Ovary (tissue), 7 donors: ENCODE measurements at regions not wholly inside any gene's neighbourhood (a gene's known extent, or its start where the extent isn't known, plus 50 kb on each side); places are given as distances from the start of the nearest gene placed in this dataset.

Source experiments
- DNase-seq, 5 donors: peaks; one replicate each; pipeline ENCODE4 v3.0.0-alpha.2; 2019 to 2020
- H3K27ac ChIP-seq, 2 donors: fragments of 200-600 bp; one replicate each; pipeline versions ENCODE4 v1.5.1 to v1.8.0; 2019 to 2022
- H3K27me3 ChIP-seq: fragments of 200-600 bp; one replicate; pipeline ENCODE4 v1.8.0; 2022
- H3K36me3 ChIP-seq: fragments of 200-600 bp; sonication (generic); one replicate; pipeline ENCODE4 v1.5.1; 2019
- H3K4me1 ChIP-seq: one replicate; pipeline ENCODE4 v1.8.1; 2013; ENCODE audit warnings: mild to moderate bottlenecking, moderate library complexity; ENCODE audit not compliant: insufficient read depth
- H3K4me3 ChIP-seq: fragments of 200-600 bp; sonication (generic); one replicate; pipeline ENCODE4 v1.5.1; 2017
- H3K9me3 ChIP-seq, 2 donors: fragments of 200-600 bp in 1 of 2; sonication (generic) in 1 of 2; one replicate each; pipeline versions ENCODE4 v1.5.1 to v1.8.1; 2013 to 2019; ENCODE audit warnings: mild to moderate bottlenecking in 1 of 2, moderate library complexity in 1 of 2
- CTCF ChIP-seq, 3 donors: fragments of 450-650 bp in 2 of 3; fragments of 200-600 bp in 1 of 3; IDR thresholded peaks; one replicate each; pipeline versions ENCODE4 v1.5.1 to v1.8.0; 2016 to 2022; ENCODE audit warnings: antibody characterized with exemption in 3 of 3, mild to moderate bottlenecking in 1 of 3
- EP300 ChIP-seq: sonication (generic); formaldehyde crosslinking; IDR thresholded peaks from one replicate; pipeline ENCODE4 v1.6.1; 2017; ENCODE audit warnings: antibody characterized with exemption
- POLR2A ChIP-seq: fragments of 450-650 bp; IDR thresholded peaks from one replicate; pipeline ENCODE4 v1.6.1; 2017; ENCODE audit warnings: antibody characterized with exemption, mild to moderate bottlenecking, moderate library complexity
- WGBS, 3 donors: extraction: QIAGEN DNeasy Blood & Tissue Kit in 1 of 3; methylation state at CpG; one replicate each; pipeline versions ENCODE4 v1.1.5 to v1.1.7; 2013 to 2017; 5-methylcytosine and 5-hydroxymethylcytosine counted together
- intact Hi-C, 4 donors: fragments of 100-400 bp; cut with DNase I; formaldehyde crosslinking; loops; one replicate each; pipeline versions ENCODE4 v1.11.0 to v1.15.1; 2022 to 2023
- donor health status: DM: no; HTN: no; CAD: no; lungs with moderate emphysema.
- donor health status: DM: no; HTN: no; CAD: no.
- donor health status: Bipolar disorder and iron deficiency.
- donor health status: DM: no; HTN: no; CAD: no.
- donor health status: DM: yes; HTN: yes; CAD: no.

- 90 to 95% (median 95%) methylated on average over 2 of the region's 2 CpGs for WGBS, 3 donors
- intact Hi-C loops = no loop called here
- H3K27ac ChIP-seq = no peak overlapping the region
Observed at GRCh38 chr7:11233871-11234270, 260.2 kb downstream of the PHF14 start.

GRCh38 chr7:11235491-11235890, 261.8 kb downstream of the PHF14 start:
- no peak overlapping the region for H3K27ac ChIP-seq
- H3K9me3 ChIP-seq = no peaks in the 10 kb centered on the region
- peaks cover 8% of the 10 kb centered on the region for H3K4me1 ChIP-seq
- H3K36me3 ChIP-seq = no peaks in the 10 kb centered on the region
- no peak overlapping the region for H3K4me3 ChIP-seq
- TF ChIP-seq POLR2A (no peak), CTCF (IDR thresholded peaks at IDR 0.05) (no peak), EP300 (no peak)
- DNase-seq = no peak
- WGBS, 3 donors = 86 to 90% (median 86%) methylated on average over 8 of the region's 8 CpGs
- intact Hi-C loops = no loop called here
- H3K27me3 ChIP-seq = no peaks in the 10 kb centered on the region

More at GRCh38 chr7:11233871-11234270, 260.2 kb downstream of the PHF14 start:
- no peak for DNase-seq
- TF ChIP-seq CTCF (IDR thresholded peaks at IDR 0.05) (no peak), EP300 (no peak), POLR2A (no peak)
- Histone ChIP-seq H3K4me3 (no peak overlapping the region), H3K27me3 (no peaks in the 10 kb centered on the region), H3K4me1 (peaks cover 8% of the 10 kb centered on the region), H3K9me3 (no peaks in the 10 kb centered on the region), H3K36me3 (no peaks in the 10 kb centered on the region)

- TF ChIP-seq POLR2A (no peak), CTCF (IDR thresholded peaks at IDR 0.05) (no peak), EP300 (no peak)
- Histone ChIP-seq H3K27me3 (no peaks in the 10 kb centered on the region), H3K36me3 (no peaks in the 10 kb centered on the region), H3K9me3 (no peaks in the 10 kb centered on the region), H3K4me1 (peaks cover 8% of the 10 kb centered on the region), H3K27ac (no peak overlapping the region), H3K4me3 (no peak overlapping the region)
- intact Hi-C loops = no loop called here
- WGBS, 3 donors = 4 to 12% (median 5%) methylated on average over 3 of the region's 3 CpGs
- DNase-seq = no peak
Observed at GRCh38 chr7:11236680-11237079, 263.0 kb downstream of the PHF14 start.

- Histone ChIP-seq H3K9me3 (no peaks in the 10 kb centered on the region), H3K4me1 (peaks cover 5% of the 10 kb centered on the region), H3K27me3 (no peaks in the 10 kb centered on the region), H3K27ac (no peak overlapping the region), H3K4me3 (no peak overlapping the region), H3K36me3 (no peaks in the 10 kb centered on the region)
- TF ChIP-seq EP300 = no peak
- no peak for TF ChIP-seq CTCF (IDR thresholded peaks at IDR 0.05)
- no peak for DNase-seq
- intact Hi-C loops = no loop called here
- 72 to 86% (median 81%) methylated on average over 7 of the region's 7 CpGs for WGBS, 3 donors
Observed at GRCh38 chr7:11237742-11238141, 264.1 kb downstream of the PHF14 start.

GRCh38 chr7:11239316-11239715, 265.6 kb downstream of the PHF14 start:
- H3K27ac ChIP-seq = no peak overlapping the region
- H3K27me3 ChIP-seq = no peaks in the 10 kb centered on the region
- TF ChIP-seq POLR2A = no peak
- no peak for TF ChIP-seq EP300
- TF ChIP-seq CTCF (IDR thresholded peaks at IDR 0.05) = no peak
- DNase-seq = no peak
- peaks cover 5% of the 10 kb centered on the region for H3K4me1 ChIP-seq
- no peaks in the 10 kb centered on the region for H3K9me3 ChIP-seq
- WGBS, 3 donors = 92 to 96% (median 96%) methylated on average over 4 of the region's 4 CpGs
- H3K36me3 ChIP-seq = no peaks in the 10 kb centered on the region
- H3K4me3 ChIP-seq = no peak overlapping the region
- intact Hi-C loops = no loop called here
